Fibroblast of skin of right quadriceps (primary cell): ENCODE measurements at regions not wholly inside any gene's neighbourhood (a gene's known extent, or its start where the extent isn't known, plus 50 kb on each side); places are given as distances from the start of the nearest gene placed in this dataset.
A peak's percentile ranks its signal among the peaks of the same experiment; 100 is the strongest.

ENCODE experiments used
- DNase-seq: peaks from one replicate; pipeline ENCODE4 v3.0.0-alpha.2; 2013

DNA sequence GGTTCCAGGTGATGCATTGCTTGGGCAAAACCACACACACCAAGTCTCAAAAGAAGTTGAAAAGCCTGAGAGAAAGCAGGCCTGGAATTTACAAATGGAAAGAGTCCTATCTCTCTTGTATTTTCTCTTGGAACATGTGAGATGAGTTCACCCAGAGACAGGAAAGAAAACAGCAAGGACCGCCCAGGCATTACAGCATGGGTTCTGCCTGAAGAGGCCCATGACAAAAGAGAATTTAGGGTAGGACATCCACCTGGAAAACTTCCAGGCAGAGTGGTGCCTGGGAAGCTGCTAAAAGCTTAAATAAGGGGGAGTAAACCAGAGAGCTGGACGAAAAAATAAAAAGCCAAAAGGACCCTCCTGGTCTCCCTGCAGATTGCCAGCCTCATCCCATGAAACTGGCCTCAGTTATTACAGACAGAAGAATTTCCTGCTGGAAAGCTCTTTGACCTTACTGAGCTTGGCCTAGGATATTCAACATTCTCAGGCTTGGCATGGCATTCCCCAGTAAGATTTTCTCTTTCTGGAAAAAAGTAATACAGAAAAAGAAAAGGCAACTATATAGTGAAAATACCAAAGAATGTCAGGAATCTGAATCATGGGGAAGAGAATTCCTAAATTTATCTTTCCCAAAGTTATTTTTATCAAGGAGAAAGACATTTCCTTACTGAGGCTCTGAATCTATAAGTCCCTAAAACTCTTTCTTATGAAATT, 121.3 kb upstream of the NUDT4 start:
- peak; percentile 32 for DNase-seq

DNA sequence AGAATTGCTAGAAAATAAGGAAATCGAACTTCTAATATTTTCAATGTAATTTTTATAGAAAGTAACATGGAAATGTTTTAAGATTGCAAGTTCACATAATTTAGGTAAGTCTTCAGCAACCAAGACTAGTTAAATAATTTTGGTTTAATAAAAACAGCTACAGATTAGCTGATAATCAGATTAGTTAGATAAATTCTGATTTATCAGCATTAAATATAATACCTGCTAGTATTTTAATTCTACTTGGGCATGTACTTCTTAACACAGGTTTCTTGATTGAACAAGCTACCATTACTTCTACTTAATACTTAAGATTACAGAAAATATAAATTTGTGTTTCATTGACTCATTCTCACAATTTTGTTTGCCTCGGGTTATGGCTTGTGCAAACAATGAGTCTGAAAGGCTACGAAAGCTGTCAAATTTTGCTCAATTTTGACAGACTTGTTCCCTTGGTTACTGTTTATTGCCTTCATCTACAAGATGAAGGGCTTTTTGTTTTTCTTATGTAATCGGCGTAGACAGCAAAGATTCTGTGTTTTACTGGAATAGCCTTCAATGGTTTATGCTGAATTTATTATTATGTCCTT, 116.1 kb upstream of the NUDT4 start:
- no peak for DNase-seq

DNA sequence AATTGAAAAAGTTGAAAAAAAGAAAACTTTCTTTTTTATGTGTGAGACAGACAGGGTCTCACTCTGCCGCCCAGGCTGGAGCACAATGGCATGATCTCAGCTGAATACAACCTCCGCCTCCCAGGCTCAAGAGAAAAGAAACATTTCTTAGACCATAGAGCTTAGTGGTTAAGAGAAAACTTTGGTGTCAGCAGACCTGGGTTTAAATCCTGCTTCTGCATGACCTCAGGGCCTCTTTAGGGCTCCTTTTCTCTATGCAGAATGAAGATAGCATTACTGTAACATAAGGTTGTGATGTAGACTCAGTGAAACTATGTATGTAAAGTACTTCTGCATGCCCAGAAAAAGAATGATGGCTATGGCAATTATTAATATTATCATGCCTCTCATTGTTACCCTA, 104.7 kb upstream of the NUDT4 start:
- DNase-seq, result no peak

DNA sequence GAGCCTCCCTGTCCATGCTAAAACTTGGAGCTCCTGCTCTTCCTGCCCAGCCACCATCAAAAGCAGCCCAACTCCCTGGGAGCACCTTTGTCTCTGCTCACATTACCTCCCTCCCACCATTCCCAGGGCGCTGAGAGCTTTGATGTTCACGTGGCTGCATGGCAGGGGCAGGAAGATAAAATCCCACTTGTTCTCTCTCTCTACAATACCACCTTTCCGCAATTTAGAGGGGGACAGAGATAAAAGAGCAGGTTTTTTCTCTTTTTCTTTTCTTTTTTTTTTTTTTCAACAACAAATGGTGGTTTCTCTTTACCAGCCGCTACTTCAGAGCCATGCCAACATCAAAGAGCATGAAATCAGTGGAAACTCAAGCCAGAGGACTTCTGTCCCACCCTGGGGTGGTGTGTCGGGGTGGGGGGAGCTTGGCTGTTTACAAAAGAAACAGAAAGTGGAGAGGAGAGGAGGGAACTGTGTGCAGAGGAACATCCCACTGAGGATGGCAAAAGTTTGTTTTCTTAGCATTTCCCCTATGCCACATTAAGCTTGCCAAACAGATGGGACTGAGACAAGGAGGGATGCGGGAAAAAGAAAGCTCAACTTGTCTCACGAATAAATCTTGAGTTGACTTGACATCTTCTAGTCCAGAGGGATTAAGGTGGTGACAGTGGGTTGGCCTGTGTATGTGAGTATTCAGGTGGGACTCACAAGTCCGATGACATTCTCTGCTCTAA, 103.7 kb upstream of the NUDT4 start:
- DNase-seq, result no peak

DNA sequence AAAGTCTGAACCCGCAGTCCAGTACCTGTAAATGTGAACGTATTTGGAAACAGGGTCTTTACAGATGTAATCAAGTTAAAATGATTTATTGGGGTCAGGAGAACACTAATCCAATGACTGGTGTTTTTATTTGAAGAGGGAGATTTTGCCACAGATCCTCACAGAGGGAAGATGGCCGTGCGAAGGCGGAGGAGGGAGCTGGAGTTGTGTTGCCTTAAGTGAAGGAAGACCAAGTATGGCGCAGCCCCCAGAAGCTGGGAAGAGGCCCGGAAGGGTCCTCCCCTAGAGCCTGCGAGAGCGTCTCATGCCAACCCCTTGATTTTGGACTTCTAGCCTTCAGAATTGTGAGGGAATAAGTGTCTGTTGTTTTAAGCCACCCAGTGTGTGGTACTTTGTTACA, 102.8 kb upstream of the NUDT4 start:
- DNase-seq, result no peak

DNA sequence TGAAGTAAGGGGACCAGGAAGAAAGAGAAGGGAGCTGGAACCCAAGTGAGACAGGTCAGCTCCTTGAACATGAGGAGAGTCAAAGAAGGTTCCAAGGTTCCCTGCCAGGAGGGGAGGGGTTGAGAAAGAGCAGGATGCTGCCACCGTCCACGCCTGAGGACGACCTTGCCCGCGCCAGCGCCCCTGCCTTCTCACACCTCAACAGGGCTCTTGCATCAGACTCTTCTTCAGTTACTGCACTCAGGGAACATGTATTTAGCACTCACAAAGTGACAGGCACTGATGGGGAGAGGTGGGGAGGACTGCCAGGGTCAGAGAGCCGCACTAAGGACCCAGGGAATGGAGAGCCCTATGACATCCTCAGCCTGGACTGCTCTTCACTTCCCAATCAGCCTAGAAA, 102.1 kb upstream of the NUDT4 start:
- no peak for DNase-seq

DNA sequence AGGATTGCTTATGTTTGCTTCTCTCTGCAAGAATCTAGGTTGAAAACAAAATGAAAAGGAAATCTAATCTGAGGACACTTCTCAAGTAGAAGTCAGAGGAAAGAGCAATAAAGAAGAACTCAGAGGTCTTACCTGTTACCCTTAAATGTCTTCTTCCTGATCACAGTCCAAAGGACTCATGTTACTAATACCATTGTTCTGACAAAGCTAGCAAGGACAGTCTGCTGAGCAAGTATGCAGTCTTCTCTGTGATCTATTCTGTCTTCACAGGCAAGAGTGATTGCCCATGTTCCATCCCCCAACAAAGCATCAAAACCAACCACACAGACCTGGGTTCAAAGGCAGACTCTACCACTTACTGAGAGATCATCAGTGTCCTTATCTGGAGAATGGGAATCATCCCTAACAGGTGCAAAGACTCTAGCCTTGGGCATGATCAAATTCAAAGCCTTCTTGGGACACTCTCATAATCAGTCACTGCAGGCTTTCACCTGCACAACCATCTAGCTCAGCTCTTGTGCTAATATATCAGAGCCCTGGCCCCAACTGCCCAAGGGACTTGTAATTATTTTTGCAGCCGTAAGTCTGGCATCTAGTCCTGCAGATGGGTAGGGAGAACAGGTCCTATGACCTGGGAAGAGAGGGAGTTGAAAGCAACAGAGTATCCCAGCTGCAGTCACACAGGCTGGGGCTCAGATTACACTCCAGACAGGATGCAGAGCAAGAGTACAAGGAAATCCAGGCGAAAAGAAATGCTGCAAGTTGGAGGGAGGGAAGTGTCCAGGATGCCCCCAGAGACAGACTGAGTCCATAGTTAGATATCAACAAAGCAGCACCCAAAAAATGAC, 97.9 kb upstream of the NUDT4 start:
- DNase-seq, result no peak

DNA sequence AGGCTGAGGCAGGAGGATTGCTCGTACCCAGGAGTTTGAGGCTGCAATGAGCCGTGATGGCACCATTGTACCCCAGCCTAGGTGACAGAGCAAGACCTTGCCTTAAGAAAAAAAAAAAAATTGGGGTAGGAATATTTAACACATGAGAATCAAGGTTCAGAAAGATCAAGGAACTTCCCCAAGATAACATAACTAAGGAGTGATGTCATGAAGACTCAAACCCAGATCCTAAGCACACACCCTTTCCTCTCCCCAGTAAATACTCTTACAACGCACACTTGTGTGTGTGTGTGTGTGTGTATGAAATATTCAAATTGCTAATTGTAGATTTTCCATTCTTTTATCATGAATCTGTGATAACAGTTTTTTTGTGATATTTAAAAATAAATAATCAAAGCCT, 90.6 kb upstream of the NUDT4 start:
- DNase-seq, result no peak

DNA sequence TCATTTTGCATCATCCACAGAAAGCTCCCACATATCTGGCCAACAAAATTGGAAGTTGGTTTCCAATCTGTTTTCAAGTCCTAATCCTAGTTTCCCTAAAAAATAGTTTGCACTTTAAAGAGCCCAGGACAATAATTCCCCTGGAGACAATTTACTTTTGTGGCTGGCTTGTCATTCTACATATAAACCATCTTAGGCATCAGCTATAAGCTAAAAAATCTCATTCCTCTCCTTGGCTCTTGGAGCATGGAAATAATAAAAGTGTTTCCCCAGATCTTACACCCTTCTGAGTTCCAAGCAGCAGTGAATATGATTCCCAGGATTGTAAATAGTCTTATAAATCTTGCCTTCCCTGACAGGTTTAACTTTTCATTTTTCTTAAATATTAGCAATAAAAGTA, 89.1 kb upstream of the NUDT4 start:
- DNase-seq, result no peak

DNA sequence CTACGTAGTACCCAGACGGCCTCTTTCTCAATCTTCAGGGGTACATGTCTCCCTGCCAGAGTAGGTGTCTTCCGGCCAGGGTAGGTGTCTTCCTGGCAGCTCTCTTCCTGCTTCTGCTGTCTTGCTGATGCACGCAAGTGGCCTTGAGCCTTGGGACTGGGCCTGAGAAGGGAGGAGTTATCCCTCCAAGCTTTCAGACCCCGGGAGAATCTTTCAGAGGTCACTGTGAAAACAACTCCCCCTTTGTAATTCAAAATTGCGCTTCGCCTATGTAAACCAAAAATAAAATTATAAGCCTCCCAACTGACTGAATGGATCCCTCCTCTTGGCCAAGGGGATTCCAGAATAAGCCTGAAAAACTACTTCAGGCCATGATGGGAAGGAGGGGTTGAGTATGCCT, 87.3 kb upstream of the NUDT4 start:
- DNase-seq, result no peak

DNA sequence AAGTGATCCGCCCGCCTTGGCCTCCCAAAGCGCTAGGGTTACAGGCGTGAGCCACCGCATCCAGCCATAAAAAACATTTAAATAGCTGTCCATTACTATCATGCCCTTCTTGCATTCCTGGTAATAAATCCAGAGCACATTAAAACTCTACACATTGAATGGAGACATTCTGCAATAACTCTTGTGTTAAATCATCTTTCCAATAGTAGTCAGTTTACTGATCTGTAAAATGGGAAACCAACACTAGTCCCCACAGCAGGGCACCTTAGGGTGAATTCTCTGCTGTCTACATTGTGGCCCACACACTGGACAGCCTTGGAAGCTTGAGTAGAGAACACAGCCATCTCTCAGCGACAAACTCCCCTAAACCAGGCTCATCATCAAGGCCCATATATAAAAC, 85.5 kb upstream of the NUDT4 start:
- no peak for DNase-seq

DNA sequence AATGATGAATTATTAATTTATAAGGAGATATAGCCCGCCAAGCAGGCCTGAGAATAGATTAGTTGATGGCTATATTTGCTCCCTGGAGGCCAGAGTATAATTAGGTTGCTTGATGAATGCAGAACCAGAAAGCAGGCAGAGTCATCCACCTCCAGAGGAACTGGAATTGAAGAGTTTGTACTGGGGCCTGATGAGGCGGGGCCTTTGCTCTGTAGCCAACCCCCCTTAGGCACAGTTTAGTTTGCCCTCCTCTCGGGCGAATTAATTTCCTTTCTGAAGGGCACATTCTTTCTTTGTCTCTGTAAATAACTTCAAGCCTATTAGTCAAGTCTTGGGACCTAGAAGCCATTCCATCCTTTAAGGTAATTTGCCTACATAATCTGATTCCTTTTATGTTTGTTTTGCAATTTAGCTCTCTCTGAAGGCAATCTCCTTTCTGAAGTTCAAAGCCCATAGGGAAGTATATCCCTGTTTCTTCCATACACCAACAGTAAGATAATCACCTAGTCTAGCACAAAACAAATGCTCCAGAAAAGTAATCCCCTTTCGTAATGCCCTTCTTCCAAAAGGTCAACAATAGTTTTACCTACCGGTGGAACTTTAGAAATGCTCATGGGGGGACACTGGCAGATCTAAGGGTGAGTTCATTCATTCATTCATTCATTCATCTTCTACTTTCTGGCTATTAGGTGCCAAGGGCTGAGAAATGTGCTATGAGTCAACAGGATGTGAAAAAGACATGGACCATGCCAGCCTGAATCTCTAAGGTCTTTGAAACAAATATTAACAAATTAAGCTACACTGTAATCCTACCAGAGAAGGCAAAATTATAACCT, 84.8 kb upstream of the NUDT4 start:
- DNase-seq, result no peak

DNA sequence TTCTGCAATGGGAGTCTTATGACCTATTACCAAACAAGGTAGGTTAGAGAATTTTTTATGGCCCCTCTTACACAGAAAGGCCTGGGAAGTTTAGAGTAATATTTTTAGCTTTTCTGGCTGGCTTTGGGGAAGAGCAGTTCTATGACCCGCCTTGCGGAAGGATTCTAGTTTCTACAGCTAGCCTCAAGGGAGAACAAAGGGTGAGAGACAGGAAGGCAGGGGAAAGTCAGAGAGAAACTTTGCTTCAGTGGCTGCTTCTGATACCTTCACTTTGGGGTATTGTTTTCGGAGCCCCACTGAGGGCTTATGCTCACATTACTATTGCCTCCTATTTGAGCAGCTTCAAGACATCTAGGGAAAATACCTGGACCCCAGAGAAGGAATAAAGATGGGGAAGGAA, 80.7 kb upstream of the NUDT4 start:
- no peak for DNase-seq

DNA sequence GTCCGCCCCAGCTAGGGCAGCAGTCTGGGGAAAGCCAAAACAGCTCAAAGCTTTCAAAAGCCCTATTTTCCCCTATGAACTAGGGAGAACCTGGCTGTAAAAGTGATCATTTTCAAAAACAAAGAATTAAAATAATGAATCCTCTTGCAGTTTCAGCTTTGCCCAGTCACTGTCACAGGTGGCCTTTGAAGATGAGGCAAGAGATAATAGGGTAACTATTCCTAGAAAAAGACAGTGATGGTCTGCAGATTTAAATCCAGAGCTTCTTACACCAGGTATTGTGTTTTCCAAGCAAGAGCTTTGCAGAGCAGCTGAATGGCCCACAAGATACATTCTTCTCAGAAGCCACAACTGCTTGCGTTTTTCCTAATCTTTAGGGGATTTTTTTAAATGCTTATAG, 80.2 kb upstream of the NUDT4 start:
- no peak for DNase-seq

DNA sequence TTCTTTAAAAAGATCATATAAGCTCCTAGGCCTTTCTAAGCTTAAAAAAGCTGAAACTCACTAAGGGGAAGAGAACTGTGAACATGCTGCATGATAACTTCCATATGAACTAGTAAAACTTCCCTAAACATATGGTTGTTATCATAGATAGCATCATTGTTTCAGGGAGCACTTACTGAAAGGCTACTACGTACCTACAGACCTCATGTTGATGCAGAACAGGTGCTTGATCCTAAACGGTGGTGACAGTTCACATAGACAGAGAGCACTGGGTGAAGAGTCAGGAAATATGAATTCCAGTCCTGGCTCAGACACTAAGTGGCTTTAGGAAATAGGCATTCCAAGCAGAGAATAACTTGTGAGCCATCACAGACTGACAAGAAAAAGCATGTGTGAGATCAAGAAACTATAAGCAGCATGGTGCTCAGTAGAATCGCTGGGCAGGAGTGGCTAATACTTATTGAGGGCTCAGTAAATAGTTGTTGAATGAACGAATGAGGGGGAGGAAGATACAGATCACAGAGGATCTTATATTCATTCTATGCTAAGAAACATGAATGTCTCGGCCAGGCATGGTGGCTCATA, 78.4 kb upstream of the NUDT4 start:
- DNase-seq, result no peak

DNA sequence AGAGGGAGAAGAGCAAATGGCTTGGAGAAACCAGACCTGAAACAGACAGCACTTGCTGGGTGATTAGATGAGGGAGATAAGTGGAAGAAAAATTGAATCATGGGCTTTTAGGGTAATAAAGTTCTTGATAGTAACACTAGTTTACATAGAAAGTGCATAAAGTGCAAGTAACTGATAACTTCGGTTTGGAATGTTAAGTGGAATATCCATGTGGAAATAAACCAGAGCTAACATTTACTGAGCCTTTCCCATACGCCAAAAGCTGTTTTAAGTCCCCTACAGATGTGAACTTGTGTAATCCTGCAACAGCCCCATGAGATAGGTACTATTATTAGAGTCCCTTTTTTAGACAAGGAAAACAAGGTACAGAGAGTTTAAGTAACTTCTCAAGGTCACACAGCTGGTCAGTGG, 77.1 kb upstream of the NUDT4 start:
- no peak for DNase-seq

DNA sequence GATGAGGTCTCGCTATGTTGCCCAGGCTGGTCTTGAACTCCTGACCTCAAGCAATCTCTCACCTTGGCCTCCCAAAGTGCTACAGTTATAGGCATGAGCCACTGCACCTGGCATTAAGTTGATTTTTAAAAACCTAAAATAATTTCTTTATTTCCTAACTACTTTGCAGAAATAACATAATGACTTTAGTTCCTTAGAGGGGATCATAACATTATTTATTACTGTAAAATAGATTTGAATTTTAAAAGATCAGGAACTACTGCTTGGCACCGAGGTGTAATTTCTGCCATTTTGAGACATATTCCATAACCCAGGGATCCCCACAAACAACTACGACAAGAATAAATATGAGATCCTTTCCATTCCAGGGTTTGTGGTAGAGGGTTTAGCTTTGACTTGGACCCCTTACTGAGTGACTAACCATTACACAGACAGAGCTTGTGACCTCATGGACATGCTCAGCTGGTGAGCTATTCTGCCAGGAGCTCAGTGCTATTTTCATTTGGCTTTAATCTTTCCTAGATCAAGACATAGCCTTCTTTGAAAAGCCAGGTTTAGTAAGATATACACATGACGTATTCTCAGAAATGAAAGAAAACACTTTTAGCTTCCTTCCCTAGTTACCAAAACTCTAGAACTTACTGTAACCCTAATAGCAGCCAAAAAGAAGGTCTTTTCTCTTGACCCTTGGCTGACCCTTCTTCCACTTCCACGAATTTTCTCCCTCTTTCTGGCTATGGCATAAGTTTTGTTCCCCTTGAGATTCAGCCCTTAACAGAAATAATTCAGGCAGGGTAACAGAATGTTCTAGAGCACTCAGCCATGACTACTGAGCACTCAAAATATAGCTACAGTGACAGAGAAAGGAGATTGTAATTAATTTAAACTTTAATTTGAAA, 75.1 kb upstream of the NUDT4 start:
- DNase-seq, result peak; percentile 57

DNA sequence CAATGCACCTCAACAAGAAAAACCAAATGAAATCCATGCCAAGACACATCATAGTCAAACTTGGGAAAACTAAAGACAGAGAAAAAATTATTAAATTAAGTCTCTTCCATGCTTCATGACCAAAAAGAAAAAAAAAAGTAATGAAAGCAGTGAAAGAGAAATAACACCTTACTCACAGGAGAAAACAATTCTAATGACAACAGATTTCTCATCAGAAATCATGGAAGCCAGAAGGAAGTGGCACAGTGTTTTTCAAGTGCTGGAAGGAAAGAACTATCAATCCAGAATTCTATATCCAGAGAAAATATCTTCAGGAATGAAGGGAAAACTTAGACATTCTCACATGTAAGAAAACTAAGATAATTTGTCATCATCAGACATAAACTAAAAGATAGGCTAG, 71.1 kb upstream of the NUDT4 start:
- no peak for DNase-seq

DNA sequence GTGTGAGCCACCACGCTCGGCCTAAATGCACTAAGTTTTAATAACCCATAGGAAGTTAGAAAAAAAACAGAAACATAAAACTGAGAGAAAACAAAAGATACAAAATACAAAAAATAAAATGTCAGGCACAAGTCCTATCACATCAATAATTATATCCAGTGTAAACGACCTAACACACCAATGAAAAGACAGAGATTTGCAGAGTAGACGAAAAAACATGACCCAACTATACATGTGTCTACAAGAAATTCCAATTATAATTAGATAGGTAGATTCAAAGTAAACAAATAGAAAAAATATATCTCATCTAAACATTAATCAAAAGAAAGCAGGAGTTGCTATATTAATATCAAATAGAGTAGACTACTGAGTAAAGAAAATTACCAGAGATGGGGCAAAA, 69.4 kb upstream of the NUDT4 start:
- no peak for DNase-seq

DNA sequence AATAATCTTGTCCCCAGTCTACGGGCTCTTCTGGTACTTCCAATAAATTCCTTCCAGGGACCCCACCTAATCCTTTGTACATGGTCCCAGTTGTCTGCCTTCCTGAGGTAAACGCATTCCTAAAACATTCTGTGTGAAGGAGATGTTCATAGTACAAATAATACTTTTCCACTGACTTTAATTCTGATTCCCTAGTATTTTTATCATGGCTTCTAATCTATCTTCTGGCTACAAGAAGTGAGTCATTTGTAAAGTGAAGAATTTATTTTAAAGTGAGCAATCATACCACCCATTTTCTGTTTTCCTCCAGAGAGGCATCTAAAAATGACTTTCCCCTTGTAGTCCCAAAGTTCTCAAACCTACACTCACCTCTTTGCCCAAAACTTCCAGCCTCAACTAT, 65.9 kb upstream of the NUDT4 start:
- no peak for DNase-seq

DNA sequence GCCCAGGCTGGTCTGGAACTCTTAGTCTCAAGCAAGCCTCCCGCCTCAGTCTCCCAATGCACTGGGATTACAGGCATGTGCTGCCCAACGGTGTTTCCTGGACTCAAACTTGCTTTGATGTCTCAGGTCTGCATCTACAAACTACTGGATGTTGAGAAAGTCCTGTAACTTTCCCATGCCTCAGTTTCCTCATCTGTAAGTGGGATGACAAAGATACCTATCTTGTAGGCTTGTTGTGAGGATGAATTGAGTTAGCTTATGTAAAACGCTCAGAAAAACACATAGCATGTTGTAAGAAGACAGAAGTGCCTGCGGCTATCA, 63.6 kb upstream of the NUDT4 start:
- DNase-seq, result no peak
